ENCODE measurements at regions not wholly inside any gene's neighbourhood (a gene's known extent, or its start where the extent isn't known, plus 50 kb on each side); places are given as distances from the start of the nearest gene placed in this dataset.

GRCh38 chr5:103433211-103433610 lies 129.4 kb downstream of the NUDT12 start:
- dilution Hi-C loops (cut with MboI; ENCODE audit: extremely low pct_ligation_motif_present, low sequenced_read_pairs): no loop called here
- H4K20me1 ChIP-seq (replicated peaks; ENCODE audit: control insufficient read depth, extremely low read depth, insufficient read depth, low read length): no peaks in the 10 kb centered on the region

More at GRCh38 chr5:103433211-103433610, 129.4 kb downstream of the NUDT12 start:
- no peak for FAIRE-seq
- ChIA-PET POLR2A (no interaction called here), CTCF (no interaction called here)
- Histone ChIP-seq H3K4me2 (ENCODE audit: insufficient read depth, low read length) (no peak overlapping the region), H2AFZ (ENCODE audit: low read depth, low read length) (no peak overlapping the region), H3K27ac (ENCODE audit: insufficient read depth, low read depth, low read length) (no peak overlapping the region), H3K9me1 (replicated peaks; ENCODE audit: control insufficient read depth, extremely low read depth, insufficient read depth, low read length) (no peaks in the 10 kb centered on the region), H3K9ac (replicated peaks; ENCODE audit: extremely low read depth, insufficient read depth, low read length) (no peak overlapping the region), H3K36me3 (ENCODE audit: control insufficient read depth in 2 of 2, extremely low read depth in 1 of 2, insufficient read depth in 2 of 2, low read length in 2 of 2) (no peaks in the 10 kb centered on the region), H3K9me3 (replicated peaks; ENCODE audit: control insufficient read depth, insufficient read depth, low read length) (no peaks in the 10 kb centered on the region), H3K4me3 (replicated peaks in 1 of 3; ENCODE audit: insufficient read depth in 1 of 3, low read depth in 1 of 3, low read length in 3 of 3) (no peak overlapping the region), H3K27me3 (ENCODE audit: control insufficient read depth in 2 of 2, insufficient read depth in 2 of 2, low read length in 2 of 2) (no peaks in the 10 kb centered on the region), H3K79me2 (ENCODE audit: control insufficient read depth, insufficient read depth, low read length) (no peaks in the 10 kb centered on the region), H3K4me1 (ENCODE audit: control insufficient read depth, extremely low read depth, insufficient read depth, low read length) (no peaks in the 10 kb centered on the region)
- TF ChIP-seq FOS (IDR thresholded peaks at IDR 0.05; ENCODE audit: borderline replicate concordance, insufficient read depth, low read length) (no peak), GATA2 (IDR thresholded peaks at IDR 0.05; ENCODE audit: insufficient read depth, insufficient read length, low read depth, low read length) (no peak), JUN (IDR thresholded peaks at IDR 0.05; ENCODE audit: borderline replicate concordance, insufficient read depth, insufficient read length, low read depth) (no peak), EZH2 (IDR thresholded peaks at IDR 0.05; ENCODE audit: borderline replicate concordance, low read depth, low read length, severe bottlenecking) (no peak), MAX (IDR thresholded peaks at IDR 0.05; ENCODE audit: insufficient read depth, insufficient read length) (no peak), MYC (IDR thresholded peaks at IDR 0.05; ENCODE audit: low read depth, low read length) (no peak), CTCF (IDR thresholded peaks at IDR 0.05; ENCODE audit: extremely low read depth in 1 of 2, insufficient read depth in 1 of 2, low read depth in 1 of 2, low read length in 2 of 2) (no peak), POLR2AphosphoS5 (IDR thresholded peaks at IDR 0.05; ENCODE audit: insufficient read depth, low read depth, low read length) (no peak), POLR2A (IDR thresholded peaks at IDR 0.05; ENCODE audit: low read depth, low read length) (no peak)
- no TSS peak for BruUV-seq (replicated peaks)
- intact Hi-C loops (cut with micrococcal nuclease): no loop called here
- no peak for DNase-seq (ENCODE audit: low read depth, low spot score)

All from endothelial cell of umbilical vein (primary cell).